ENCODE measurements at regions not wholly inside any gene's neighbourhood (a gene's known extent, or its start where the extent isn't known, plus 50 kb on each side); places are given as distances from the start of the nearest gene placed in this dataset.

DNA sequence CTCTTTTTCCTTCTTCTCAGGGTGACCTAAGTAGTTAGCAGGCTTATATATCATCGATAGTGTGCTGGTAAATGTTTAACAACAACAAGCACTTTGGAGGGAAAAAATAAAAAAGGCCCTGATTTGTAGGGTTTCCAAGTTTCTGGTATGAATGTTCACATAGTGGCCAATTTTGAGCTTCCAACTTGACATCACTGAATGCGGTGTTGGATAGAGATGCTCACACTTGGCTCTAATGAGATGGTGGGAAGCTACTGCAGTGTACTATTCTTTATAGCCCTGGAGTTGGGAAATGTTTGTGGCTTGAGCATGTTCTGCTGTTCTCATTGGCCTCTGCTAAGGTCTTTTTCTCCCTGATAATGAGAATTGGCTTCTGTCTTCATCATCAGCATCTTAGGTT lies 875.3 kb downstream of the PCDH7 start:
- intact Hi-C loops (cut with DNase I): no loop called here
- 79 to 86% (median 81%) methylated on average over 2 of the region's 2 CpGs for WGBS, 4 donors
- Histone ChIP-seq H3K4me3 (no peak overlapping the region), H3K4me1 (replicated peaks in 1 of 2) (peaks cover 0 to 8% of the 10 kb centered on the region in 2 donors), H3K9me3 (replicated peaks in 1 of 3) (no peaks in the 10 kb centered on the region), H3K27ac (no peak overlapping the region), H3K36me3 (replicated peaks in 1 of 2) (no peaks in the 10 kb centered on the region), H3K27me3 (no peaks in the 10 kb centered on the region)
- no peak for DNase-seq
- TF ChIP-seq POLR2A (IDR thresholded peaks at IDR 0.05): no peak
- TF ChIP-seq, protein P1, sequence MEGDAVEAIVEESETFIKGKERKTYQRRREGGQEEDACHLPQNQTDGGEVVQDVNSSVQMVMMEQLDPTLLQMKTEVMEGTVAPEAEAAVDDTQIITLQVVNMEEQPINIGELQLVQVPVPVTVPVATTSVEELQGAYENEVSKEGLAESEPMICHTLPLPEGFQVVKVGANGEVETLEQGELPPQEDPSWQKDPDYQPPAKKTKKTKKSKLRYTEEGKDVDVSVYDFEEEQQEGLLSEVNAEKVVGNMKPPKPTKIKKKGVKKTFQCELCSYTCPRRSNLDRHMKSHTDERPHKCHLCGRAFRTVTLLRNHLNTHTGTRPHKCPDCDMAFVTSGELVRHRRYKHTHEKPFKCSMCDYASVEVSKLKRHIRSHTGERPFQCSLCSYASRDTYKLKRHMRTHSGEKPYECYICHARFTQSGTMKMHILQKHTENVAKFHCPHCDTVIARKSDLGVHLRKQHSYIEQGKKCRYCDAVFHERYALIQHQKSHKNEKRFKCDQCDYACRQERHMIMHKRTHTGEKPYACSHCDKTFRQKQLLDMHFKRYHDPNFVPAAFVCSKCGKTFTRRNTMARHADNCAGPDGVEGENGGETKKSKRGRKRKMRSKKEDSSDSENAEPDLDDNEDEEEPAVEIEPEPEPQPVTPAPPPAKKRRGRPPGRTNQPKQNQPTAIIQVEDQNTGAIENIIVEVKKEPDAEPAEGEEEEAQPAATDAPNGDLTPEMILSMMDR (IDR thresholded peaks at IDR 0.05): no peak

DNA sequence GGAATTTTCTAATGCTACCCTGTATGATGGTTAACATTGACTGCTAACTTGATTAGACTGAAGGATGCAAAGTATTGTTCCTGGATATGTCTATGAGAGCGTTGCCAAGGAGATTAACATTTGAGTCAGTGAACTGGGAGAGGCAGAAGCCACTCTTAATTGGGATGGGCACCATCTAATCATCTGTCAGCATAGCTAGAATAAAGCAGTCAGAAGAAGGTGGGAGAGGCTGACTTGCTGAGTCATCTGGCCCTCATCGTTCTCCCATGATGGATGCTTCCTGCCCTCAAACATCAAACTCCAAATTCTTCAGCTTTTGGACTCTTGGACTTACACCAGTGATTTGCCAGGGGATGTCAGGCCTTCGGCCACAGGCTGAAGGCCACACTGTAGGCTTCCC lies 878.5 kb downstream of the PCDH7 start:
- no peak overlapping the region for H3K4me3 ChIP-seq
- 53 to 63% (median 60%) methylated on average over 3 of the region's 3 CpGs for WGBS, 4 donors
- no peaks in the 10 kb centered on the region for H3K36me3 ChIP-seq (replicated peaks in 1 of 2)
- TF ChIP-seq POLR2A (IDR thresholded peaks at IDR 0.05): no peak
- TF ChIP-seq, protein P1 (IDR thresholded peaks at IDR 0.05): no peak
- intact Hi-C loops (cut with DNase I): no loop called here
- DNase-seq: no peak
- H3K27me3 ChIP-seq: no peaks in the 10 kb centered on the region
- H3K27ac ChIP-seq: no peak overlapping the region
- H3K4me1 ChIP-seq (replicated peaks in 1 of 2): no peaks in the 10 kb centered on the region
- no peaks in the 10 kb centered on the region for H3K9me3 ChIP-seq (replicated peaks in 1 of 3)

GRCh38 chr4:31601793-31602192 lies 881.6 kb downstream of the PCDH7 start:
- intact Hi-C loops (cut with DNase I): no loop called here
- H3K36me3 ChIP-seq (replicated peaks in 1 of 2): no peaks in the 10 kb centered on the region
- no peaks in the 10 kb centered on the region for H3K9me3 ChIP-seq (replicated peaks in 1 of 3)
- TF ChIP-seq, protein P1 (IDR thresholded peaks at IDR 0.05): no peak
- TF ChIP-seq POLR2A (IDR thresholded peaks at IDR 0.05): no peak
- H3K4me1 ChIP-seq (replicated peaks in 1 of 2): peaks cover 0 to 8% of the 10 kb centered on the region in 2 donors
- no peaks in the 10 kb centered on the region for H3K27me3 ChIP-seq
- H3K27ac ChIP-seq: no peak overlapping the region
- no peak for DNase-seq
- no peak overlapping the region for H3K4me3 ChIP-seq

- intact Hi-C loops (cut with DNase I): no loop called here
- peak in 2 of 7 donors; percentile 29 to 34 for DNase-seq
- WGBS, 4 donors: 67 to 79% (median 70%) methylated on average over 6 to 7 of the region's 7 CpGs
- TF ChIP-seq POLR2A (IDR thresholded peaks at IDR 0.05): no peak
- TF ChIP-seq, protein P1 (IDR thresholded peaks at IDR 0.05): no peak
- Histone ChIP-seq H3K4me3 (no peak overlapping the region), H3K36me3 (replicated peaks in 1 of 2) (no peaks in the 10 kb centered on the region), H3K4me1 (replicated peaks in 1 of 2) (no peaks in the 10 kb centered on the region), H3K9me3 (replicated peaks in 1 of 3) (no peaks in the 10 kb centered on the region), H3K27me3 (no peaks in the 10 kb centered on the region), H3K27ac (peak overlapping the region in 1 of 5 donors; percentile 2)
Observed at GRCh38 chr4:31613946-31614623, 893.9 kb downstream of the PCDH7 start.

Data from adrenal gland (tissue), 9 donors.